ENCODE measurements at regions not wholly inside any gene's neighbourhood (a gene's known extent, or its start where the extent isn't known, plus 50 kb on each side); places are given as distances from the start of the nearest gene placed in this dataset.

DNA sequence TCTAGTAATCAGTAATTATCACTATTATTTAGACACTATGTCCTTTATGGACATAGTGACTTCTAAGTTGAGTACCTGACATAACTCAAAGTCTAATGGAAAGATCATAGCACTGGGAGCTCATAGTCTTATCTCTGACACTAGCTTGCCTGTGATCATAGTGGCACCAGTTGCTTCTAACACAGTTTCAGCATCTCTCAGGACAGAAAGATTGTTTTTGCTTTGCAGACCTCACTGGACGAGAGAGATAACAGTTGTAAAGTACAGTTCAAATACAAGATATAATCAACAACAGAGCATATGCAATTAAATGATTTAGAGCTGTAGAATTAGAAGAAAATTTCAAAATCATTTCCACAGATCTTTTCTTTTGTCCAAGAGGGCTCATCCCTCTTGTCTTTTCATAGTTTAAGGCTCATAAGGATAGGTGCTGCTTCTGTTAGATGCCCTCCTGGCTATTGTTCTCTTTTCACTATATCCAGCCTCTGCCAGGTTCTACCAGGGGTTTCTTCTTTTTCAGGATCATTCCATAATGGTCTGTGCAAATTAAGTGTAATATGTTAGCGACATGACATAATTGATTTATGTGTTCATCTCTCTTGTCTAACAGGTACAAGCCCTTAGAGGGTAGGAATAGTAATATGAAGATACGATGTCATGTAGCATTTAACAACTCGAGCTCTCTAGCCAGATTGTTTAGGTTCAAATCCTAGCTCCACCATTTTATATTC lies 1175.4 kb upstream of the TENM4 start:
- DNase-seq (ENCODE audit: low read depth, low spot score) = no peak

DNA sequence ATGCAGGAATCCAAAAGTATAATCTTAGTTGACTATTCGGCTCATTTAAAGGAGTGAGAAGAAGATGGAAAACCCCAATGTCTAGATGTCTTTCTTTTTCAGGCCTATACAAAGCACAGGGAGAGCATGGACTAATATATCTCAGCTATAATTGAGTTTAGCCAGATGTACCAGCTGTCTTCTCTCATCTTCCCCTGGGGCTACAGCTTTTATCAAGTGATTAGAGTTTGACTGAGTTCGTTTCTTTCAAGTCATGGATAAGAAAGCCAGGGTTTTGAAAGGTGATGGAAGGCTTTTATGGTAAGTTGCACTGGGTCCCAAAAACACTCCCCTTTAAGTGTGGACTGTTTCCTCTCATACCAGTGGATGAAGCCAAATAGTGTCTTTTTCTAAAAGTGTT lies 1172.8 kb upstream of the TENM4 start:
- DNase-seq (ENCODE audit: low read depth, low spot score) = no peak

DNA sequence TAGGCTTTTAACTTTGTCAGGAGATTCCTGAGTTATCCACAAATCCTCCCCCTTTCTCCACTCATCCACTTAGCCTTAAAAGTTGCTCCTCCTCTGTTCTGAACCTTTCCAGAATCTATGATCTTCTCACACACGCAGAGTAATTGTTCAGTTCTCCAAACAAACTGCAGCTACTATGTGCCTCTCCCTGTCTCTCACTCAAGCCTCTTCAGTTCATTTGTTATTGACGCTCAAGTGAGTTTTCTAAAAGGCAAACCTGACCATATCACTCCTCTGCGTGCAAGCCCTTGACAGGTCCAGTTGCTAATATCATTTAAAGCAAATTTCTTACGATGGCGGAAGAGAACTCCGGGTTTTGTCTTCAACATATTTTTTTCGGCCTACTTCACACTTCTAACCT lies 1169.7 kb upstream of the TENM4 start:
- DNase-seq (ENCODE audit: low read depth, low spot score) = no peak

DNA sequence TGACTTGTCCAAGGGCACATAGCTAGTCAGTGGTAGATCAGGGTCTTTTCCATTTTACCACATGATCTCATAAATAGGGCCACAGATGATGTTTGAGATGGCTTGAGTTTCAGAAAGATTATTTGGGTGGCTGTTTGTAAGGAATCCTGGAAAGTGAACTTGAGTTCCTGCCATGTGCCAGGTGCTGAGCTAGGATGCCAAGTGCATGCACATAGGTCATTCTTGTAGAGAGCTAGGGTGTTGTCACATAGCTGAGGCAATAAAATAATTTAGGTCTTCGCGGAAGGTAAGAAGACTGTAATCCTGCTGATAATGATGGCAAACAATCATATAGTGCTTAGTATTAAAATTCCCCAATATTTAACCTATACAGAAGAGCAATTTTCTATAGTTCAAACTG lies 1162.6 kb upstream of the TENM4 start:
- DNase-seq (ENCODE audit: low read depth, low spot score) = no peak

DNA sequence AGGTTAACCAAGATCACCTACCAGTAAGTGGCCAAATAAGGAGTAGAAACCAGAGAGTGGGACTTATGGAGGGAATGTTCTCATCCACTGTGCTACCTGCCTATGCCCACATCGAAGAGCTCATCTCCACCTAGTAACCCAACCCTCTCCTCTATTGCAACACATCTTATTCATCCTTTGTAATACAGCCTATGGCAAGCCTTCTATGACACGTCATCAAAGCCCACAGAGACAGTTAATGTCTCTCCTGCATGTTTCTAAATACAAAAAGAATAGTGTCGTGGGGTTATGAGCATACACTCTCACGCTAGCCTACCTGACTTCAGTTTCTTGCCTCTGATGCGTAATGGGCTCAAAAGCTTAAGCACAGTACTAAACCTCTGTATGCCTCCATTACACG lies 1158.1 kb upstream of the TENM4 start:
- no peak for DNase-seq (ENCODE audit: low read depth, low spot score)

- DNase-seq (ENCODE audit: low read depth, low spot score) = no peak
Observed at GRCh38 chr11:80596291-80596810, 1155.5 kb upstream of the TENM4 start.

DNA sequence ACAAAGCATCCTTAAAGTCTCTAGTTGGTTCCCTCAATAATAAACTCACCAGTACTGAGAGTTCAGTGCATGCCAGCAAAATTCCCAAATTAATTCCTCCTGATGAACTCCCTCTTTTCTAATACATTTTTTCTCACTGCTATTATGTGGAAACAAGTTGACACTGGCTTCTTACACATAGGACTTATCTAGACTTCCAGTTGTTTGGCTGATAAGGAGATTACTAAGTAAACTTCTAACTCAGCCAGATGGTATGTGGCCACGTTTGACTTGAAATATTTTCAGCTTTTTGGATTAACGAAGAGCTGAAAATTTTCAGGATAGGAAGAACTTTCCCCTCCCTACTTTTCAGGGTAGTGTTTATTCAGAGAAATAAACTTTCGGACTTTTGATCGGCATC lies 1154.2 kb upstream of the TENM4 start:
- DNase-seq (ENCODE audit: low read depth, low spot score) = no peak

DNA sequence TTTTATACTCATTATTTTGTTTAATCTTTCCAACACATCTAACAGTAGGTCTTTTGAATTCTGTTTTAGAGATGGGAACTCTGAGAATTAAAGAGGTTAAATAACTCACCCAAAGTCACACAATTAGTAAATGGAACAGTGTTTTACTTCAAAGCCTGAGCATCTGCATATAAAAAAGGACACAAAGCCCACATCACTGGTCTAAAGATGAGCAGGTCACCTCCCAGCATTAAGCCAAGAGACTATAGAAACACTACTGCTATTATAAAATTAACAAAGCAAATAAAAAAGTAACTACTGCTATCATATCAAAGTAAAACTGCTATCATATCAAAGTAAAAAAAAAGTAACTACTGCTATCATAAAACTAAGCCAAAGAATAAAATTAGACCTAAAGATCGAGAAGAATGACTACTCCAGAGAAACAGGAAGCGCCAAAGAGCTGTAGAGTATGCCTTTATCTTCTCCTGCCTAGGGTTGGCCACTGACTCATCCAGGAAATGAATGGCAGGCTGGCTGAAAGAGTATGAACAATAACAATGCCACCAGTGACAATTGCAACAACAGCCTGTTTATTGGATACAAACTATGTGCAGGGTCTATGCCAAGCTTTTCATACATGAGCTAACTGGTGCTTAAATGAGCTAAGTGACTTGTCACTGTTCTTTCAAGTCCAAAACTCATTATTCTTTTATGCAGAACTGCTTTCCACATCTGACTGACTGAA lies 1153.0 kb upstream of the TENM4 start:
- DNase-seq (ENCODE audit: low read depth, low spot score) = no peak

- DNase-seq (ENCODE audit: low read depth, low spot score) = no peak
Observed at GRCh38 chr11:80592546-80592945, 1151.7 kb upstream of the TENM4 start.

GRCh38 chr11:80587906-80588305 lies 1147.1 kb upstream of the TENM4 start:
- no peak for DNase-seq (ENCODE audit: low read depth, low spot score)

GRCh38 chr11:80586464-80586863 lies 1145.6 kb upstream of the TENM4 start:
- DNase-seq (ENCODE audit: low read depth, low spot score) = no peak

GRCh38 chr11:80584661-80585060 lies 1143.8 kb upstream of the TENM4 start:
- no peak for DNase-seq (ENCODE audit: low read depth, low spot score)

GRCh38 chr11:80569832-80570231 lies 1129.0 kb upstream of the TENM4 start:
- no peak for DNase-seq (ENCODE audit: low read depth, low spot score)

GRCh38 chr11:80565231-80565630 lies 1124.4 kb upstream of the TENM4 start:
- DNase-seq (ENCODE audit: low read depth, low spot score) = no peak

GRCh38 chr11:80562523-80563125 lies 1121.8 kb upstream of the TENM4 start:
- no peak for DNase-seq (ENCODE audit: low read depth, low spot score)

- no peak for DNase-seq (ENCODE audit: low read depth, low spot score)
Observed at GRCh38 chr11:80559942-80560341, 1119.1 kb upstream of the TENM4 start.

- no peak for DNase-seq (ENCODE audit: low read depth, low spot score)
Observed at GRCh38 chr11:80553565-80553964, 1112.7 kb upstream of the TENM4 start.

DNA sequence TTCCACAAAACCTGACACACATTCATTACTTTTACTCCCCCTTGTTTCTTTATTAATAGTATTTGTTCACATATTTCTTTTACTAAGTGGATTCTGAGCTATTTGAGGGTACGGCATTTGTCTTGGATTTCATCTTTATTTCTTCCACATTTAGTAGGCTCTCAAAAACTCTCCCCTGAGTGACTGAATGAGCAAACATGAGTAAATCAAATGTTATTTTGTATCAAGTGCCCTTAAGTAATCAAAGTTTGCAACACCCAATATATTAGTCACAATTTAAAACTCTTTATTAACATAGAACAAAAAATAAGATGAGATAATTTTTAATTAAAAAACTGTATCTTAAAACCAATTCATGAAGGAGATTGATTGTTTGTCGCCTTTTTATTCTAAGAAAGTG lies 1101.9 kb upstream of the TENM4 start:
- no peak for DNase-seq (ENCODE audit: low read depth, low spot score)

GRCh38 chr11:80538040-80538439 lies 1097.2 kb upstream of the TENM4 start:
- no peak for DNase-seq (ENCODE audit: low read depth, low spot score)

GRCh38 chr11:80533463-80533862 lies 1092.6 kb upstream of the TENM4 start:
- no peak for DNase-seq (ENCODE audit: low read depth, low spot score)

DNA sequence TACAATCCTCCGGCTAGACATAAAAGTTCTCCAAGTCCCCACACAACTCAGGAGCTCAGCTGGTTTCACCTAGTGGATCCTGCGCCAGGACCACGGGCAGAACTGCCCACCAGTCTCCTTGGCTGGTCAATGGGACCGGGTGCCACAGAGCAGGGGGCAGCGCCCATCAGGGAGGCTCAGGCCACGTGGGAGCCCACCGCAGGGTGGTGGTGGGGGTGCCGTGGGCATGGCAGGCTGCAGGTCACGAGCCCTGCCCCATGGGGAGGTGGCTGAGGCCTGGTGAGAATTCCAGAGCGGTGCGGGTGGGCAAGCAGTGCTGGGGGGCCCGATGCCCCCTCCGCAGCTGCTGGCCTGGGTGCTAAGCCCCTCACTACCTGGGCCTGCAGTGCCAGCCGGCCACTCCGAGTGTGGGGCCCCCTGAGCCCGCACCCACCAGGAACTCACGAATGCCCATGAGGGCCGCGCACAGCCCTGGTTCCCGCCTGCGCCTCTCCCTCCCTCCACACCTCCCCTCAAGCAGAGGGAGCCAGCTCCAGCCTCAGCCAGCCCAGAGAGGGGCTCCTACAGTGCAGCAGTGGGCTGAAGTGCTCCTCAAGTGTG lies 1091.9 kb upstream of the TENM4 start:
- DNase-seq (ENCODE audit: low read depth, low spot score) = no peak

DNA sequence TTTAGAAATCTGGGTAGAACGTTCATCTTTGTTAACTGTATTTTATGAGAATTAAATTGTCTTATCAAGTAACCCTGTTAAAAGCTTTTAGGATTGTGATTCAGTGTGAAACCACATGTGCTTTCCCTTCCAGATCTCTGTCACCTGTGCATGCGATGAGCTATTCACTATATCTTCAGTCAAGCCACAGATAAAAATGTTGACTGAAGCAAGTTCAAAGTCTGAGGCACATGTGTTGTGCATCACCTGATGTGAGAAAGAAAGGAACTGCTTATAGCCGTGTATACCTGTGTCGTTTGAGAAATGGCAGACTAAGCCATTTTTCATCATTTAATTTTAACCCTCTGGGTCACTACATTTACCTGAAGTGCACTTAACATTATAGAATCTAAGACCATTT lies 1088.9 kb upstream of the TENM4 start:
- DNase-seq (ENCODE audit: low read depth, low spot score) = no peak
